Esophagus squamous epithelium (tissue), 5 donors: ENCODE measurements at regions not wholly inside any gene's neighbourhood (a gene's known extent, or its start where the extent isn't known, plus 50 kb on each side); places are given as distances from the start of the nearest gene placed in this dataset.

Experiments
- DNase-seq: peaks from one replicate; lab custom pipeline; 2025; lab: John Stamatoyannopoulos, UW
- H3K27ac ChIP-seq, 4 donors: fragments of 200-600 bp; sonication (generic); one replicate each; pipeline ENCODE4 v1.5.1; 2016 to 2019; ENCODE audit warnings: mild to moderate bottlenecking in 1 of 4
- H3K27me3 ChIP-seq, 4 donors: fragments of 200-600 bp; sonication (generic); 1 replicate in 3 of 4; 2 replicates in 1 of 4; pipeline versions ENCODE4 v1.5.1 to v1.6.0; 2017 to 2021; ENCODE audit warnings: antibody characterized with exemption in 1 of 4
- H3K36me3 ChIP-seq, 3 donors: fragments of 200-600 bp; sonication (generic); one replicate each; pipeline ENCODE4 v1.5.1; 2016 to 2019
- H3K4me1 ChIP-seq, 3 donors: fragments of 200-600 bp; sonication (generic); one replicate each; pipeline ENCODE4 v1.5.1; 2017 to 2019
- H3K4me3 ChIP-seq, 4 donors: fragments of 200-600 bp; sonication (generic); 1 replicate in 3 of 4; 2 replicates in 1 of 4; pipeline ENCODE4 v1.5.1; 2016 to 2019; ENCODE audit warnings: mild to moderate bottlenecking in 2 of 4, moderate library complexity in 1 of 4
- H3K9me3 ChIP-seq, 3 donors: fragments of 200-600 bp; sonication (generic); one replicate each; pipeline ENCODE4 v1.5.1; 2016 to 2019
- CTCF ChIP-seq, 6 experiments: fragments of 450-650 bp in 4 of 6; fragments of 200-600 bp in 2 of 6; sonication (generic) in 2 of 6; IDR thresholded peaks; one replicate each; pipeline ENCODE4 v1.5.1; 2016 to 2019; ENCODE audit warnings: antibody characterized with exemption in 6 of 6, mild to moderate bottlenecking in 4 of 6, moderate library complexity in 4 of 6
- POLR2A ChIP-seq, 4 donors: fragments of 450-650 bp; IDR thresholded peaks; one replicate each; pipeline ENCODE4 v1.6.1; 2017; ENCODE audit warnings: antibody characterized with exemption in 4 of 4, mild to moderate bottlenecking in 4 of 4, moderate library complexity in 3 of 4
- WGBS, 2 donors: methylation state at CpG; one replicate each; pipeline ENCODE4 v1.1.5; 2018; 5-methylcytosine and 5-hydroxymethylcytosine counted together
- intact Hi-C: fragments of 100-400 bp; cut with DNase I; formaldehyde crosslinking; loops from one replicate; pipeline ENCODE4 v1.15.0; 2022
- donor health status: DM: yes; HTN: yes; CAD: no.

- H3K27ac ChIP-seq = no peak overlapping the region
- TF ChIP-seq CTCF (IDR thresholded peaks at IDR 0.05) (no peak), POLR2A (IDR thresholded peaks at IDR 0.05) (no peak)
- no peaks in the 10 kb centered on the region for H3K4me1 ChIP-seq
- no peak for DNase-seq
- H3K4me3 ChIP-seq = no peak overlapping the region
- peaks cover 0 to 32% (median 0%) of the 10 kb centered on the region in 4 donors for H3K27me3 ChIP-seq
- intact Hi-C loops = no loop called here
- H3K9me3 ChIP-seq = no peaks in the 10 kb centered on the region
- WGBS, 2 donors = 61 to 71% methylated on average over 6 of the region's 6 CpGs
- no peaks in the 10 kb centered on the region for H3K36me3 ChIP-seq
Observed at GRCh38 chr16:86901483-86901882, 323.1 kb downstream of the FOXL1 start.

GRCh38 chr16:86902656-86903001 is 324.3 kb downstream of the FOXL1 start:
- intact Hi-C loops = no loop called here
- Histone ChIP-seq H3K4me1 (no peaks in the 10 kb centered on the region), H3K4me3 (no peak overlapping the region), H3K9me3 (no peaks in the 10 kb centered on the region), H3K27ac (no peak overlapping the region), H3K36me3 (no peaks in the 10 kb centered on the region), H3K27me3 (peaks cover 0 to 44% (median 0%) of the 10 kb centered on the region in 4 donors)
- WGBS, 2 donors = 66 to 77% methylated on average over 4 of the region's 4 CpGs
- TF ChIP-seq POLR2A (IDR thresholded peaks at IDR 0.05) (no peak), CTCF (IDR thresholded peaks at IDR 0.05) (no peak)
- DNase-seq = no peak

- Histone ChIP-seq H3K27ac (no peak overlapping the region), H3K4me1 (no peaks in the 10 kb centered on the region), H3K9me3 (no peaks in the 10 kb centered on the region), H3K4me3 (no peak overlapping the region), H3K27me3 (peaks cover 0 to 48% (median 0%) of the 10 kb centered on the region in 4 donors), H3K36me3 (no peaks in the 10 kb centered on the region)
- intact Hi-C loops = no loop called here
- no peak for DNase-seq
- WGBS, 2 donors = 77 to 78% methylated on average over 1 of the region's 1 CpG
- no peak for TF ChIP-seq CTCF (IDR thresholded peaks at IDR 0.05)
- TF ChIP-seq POLR2A (IDR thresholded peaks at IDR 0.05) = no peak
Observed at GRCh38 chr16:86903068-86903467, 324.7 kb downstream of the FOXL1 start.

- peaks cover 0 to 59% (median 0%) of the 10 kb centered on the region in 4 donors for H3K27me3 ChIP-seq
- no peak for DNase-seq
Observed at GRCh38 chr16:86905302-86905701, 327.0 kb downstream of the FOXL1 start.

GRCh38 chr16:86906623-86907022 is 328.3 kb downstream of the FOXL1 start:
- DNase-seq = no peak
- no peak overlapping the region for H3K4me3 ChIP-seq
- no peaks in the 10 kb centered on the region for H3K9me3 ChIP-seq
- H3K4me1 ChIP-seq = no peaks in the 10 kb centered on the region
- no peaks in the 10 kb centered on the region for H3K36me3 ChIP-seq
- no peak for TF ChIP-seq POLR2A (IDR thresholded peaks at IDR 0.05)
- TF ChIP-seq CTCF (IDR thresholded peaks at IDR 0.05) = no peak
- peaks cover 0 to 59% (median 0%) of the 10 kb centered on the region in 4 donors for H3K27me3 ChIP-seq
- intact Hi-C loops = no loop called here
- 72 to 88% methylated on average over 12 to 14 of the region's 14 CpGs for WGBS, 2 donors
- no peak overlapping the region for H3K27ac ChIP-seq

More at GRCh38 chr16:86905302-86905701, 327.0 kb downstream of the FOXL1 start:
- TF ChIP-seq POLR2A (IDR thresholded peaks at IDR 0.05) (no peak), CTCF (IDR thresholded peaks at IDR 0.05) (no peak)
- 43 to 74% methylated on average over 8 to 9 of the region's 9 CpGs for WGBS, 2 donors
- no peaks in the 10 kb centered on the region for H3K4me1 ChIP-seq
- H3K36me3 ChIP-seq = no peaks in the 10 kb centered on the region
- H3K27ac ChIP-seq = no peak overlapping the region
- H3K9me3 ChIP-seq = no peaks in the 10 kb centered on the region
- intact Hi-C loops = no loop called here
- no peak overlapping the region for H3K4me3 ChIP-seq
